GM12878 (cell line): ENCODE measurements at regions not wholly inside any gene's neighbourhood (a gene's known extent, or its start where the extent isn't known, plus 50 kb on each side); places are given as distances from the start of the nearest gene placed in this dataset.

Source experiments
- ATAC-seq: fragments of 200-7000 bp; cut with Tn5 transposase; 3 replicates; pipeline ENCODE4 v1.9.1; 2020; ENCODE audit warnings: mild to moderate bottlenecking, moderate library complexity
- BruUV-seq: library from RNA; stranded (reverse); fragments of 400-500 nt; replicated peaks from 2 replicates; lab custom pipeline; 2021; lab: Mats Ljungman, UMichigan
- CTCF ChIA-PET: fragments of 300-600 bp; sonication (Branson Sonifier 250); formaldehyde crosslinking; extraction: SDS; loops from one replicate; lab custom pipeline; 2021; ENCODE audit warnings: inconsistent platforms; lab: Yijun Ruan, JAX
- POLR2A ChIA-PET: fragments of 350-600 bp; formaldehyde crosslinking; extraction: SDS; loops from one replicate; lab custom pipeline; 2021; ENCODE audit warnings: inconsistent platforms; lab: Charles Lee
- RAD21 ChIA-PET: fragments of 300-600 bp; sonication (Branson Sonifier 250); formaldehyde crosslinking; loops from one replicate; lab custom pipeline; 2023; ENCODE audit warnings: antibody characterized with exemption; ENCODE audit not compliant: unreplicated experiment; lab: Charles Lee
- SMC1A ChIA-PET: fragments of 300-600 bp; sonication (Branson Sonifier 250); formaldehyde crosslinking; loops from one replicate; lab custom pipeline; 2023; ENCODE audit not compliant: unreplicated experiment, uncharacterized antibody; lab: Charles Lee
- DNase-seq: peaks from one replicate; pipeline ENCODE4 v3.0.0-alpha.2; 2011; ENCODE audit warnings: low read depth, low spot score
- FAIRE-seq: peaks from 3 replicates; lab custom pipeline; 2011; peaks lifted over from hg19 to GRCh38; lab: Jason Lieb, UNC
- H2AFZ ChIP-seq: 2 replicates; pipeline ENCODE4 v1.6.0; 2011; ENCODE audit warnings: low read depth, low read length, control low read depth; ENCODE audit not compliant: control insufficient read depth
- H3K27ac ChIP-seq: 2 replicates; pipeline ENCODE4 v1.5.1; 2011; ENCODE audit warnings: control low read depth; ENCODE audit not compliant: control insufficient read depth, insufficient read depth
- H3K27me3 ChIP-seq, 2 experiments: replicated peaks in 1 of 2; 2 replicates each; pipeline versions ENCODE4 v1.6.0 to v1.6.1; 2011; ENCODE audit warnings: low read length in 1 of 2; ENCODE audit not compliant: control insufficient read depth in 2 of 2, insufficient read depth in 2 of 2
- H3K36me3 ChIP-seq, 2 experiments: 2 replicates each; pipeline ENCODE4 v1.5.1; 2011; ENCODE audit warnings: low read length in 1 of 2; ENCODE audit not compliant: control insufficient read depth in 2 of 2, insufficient read depth in 2 of 2
- H3K4me1 ChIP-seq: 2 replicates; pipeline ENCODE4 v1.6.1; 2011; ENCODE audit warnings: mild to moderate bottlenecking, low read length, moderate library complexity, mixed read lengths; ENCODE audit not compliant: control insufficient read depth, insufficient read depth
- H3K4me2 ChIP-seq: 2 replicates; pipeline ENCODE4 v1.6.0; 2011; ENCODE audit warnings: control low read depth; ENCODE audit not compliant: control insufficient read depth, insufficient read depth
- H3K4me3 ChIP-seq: fragments of 200-600 bp; sonication (generic); 2 replicates; pipeline ENCODE4 v1.5.1; 2016
- H3K79me2 ChIP-seq: 2 replicates; pipeline ENCODE4 v1.6.0; 2011; ENCODE audit warnings: low read length; ENCODE audit not compliant: control insufficient read depth, insufficient read depth
- H3K9ac ChIP-seq: 2 replicates; pipeline ENCODE4 v1.8.0; 2011; ENCODE audit warnings: low read length, control low read depth, mixed read lengths; ENCODE audit not compliant: control insufficient read depth, insufficient read depth
- H3K9me3 ChIP-seq: replicated peaks from 3 replicates; pipeline ENCODE4 v1.5.1; 2011; ENCODE audit warnings: mild to moderate bottlenecking, low read length; ENCODE audit not compliant: control insufficient read depth, insufficient read depth
- H4K20me1 ChIP-seq: 2 replicates; pipeline ENCODE4 v1.6.0; 2011; ENCODE audit not compliant: control insufficient read depth, insufficient read depth
- BCLAF1 ChIP-seq: fragments of 450-650 bp; IDR thresholded peaks from 2 replicates; pipeline ENCODE4 v1.6.1; 2017; ENCODE audit warnings: antibody characterized with exemption, mild to moderate bottlenecking, moderate library complexity
- NBN ChIP-seq: fragments of 450-650 bp; IDR thresholded peaks from 2 replicates; pipeline ENCODE4 v1.6.1; 2016
- PRDM15 ChIP-seq: fragments of 450-650 bp; formaldehyde crosslinking; IDR thresholded peaks from 2 replicates; pipeline ENCODE4 v1.4.0; 2020; ENCODE audit warnings: mild to moderate bottlenecking, moderate library complexity
- SREBF1 ChIP-seq: IDR thresholded peaks from 2 replicates; pipeline ENCODE4 v1.6.1; 2012; ENCODE audit warnings: mild to moderate bottlenecking, low read length
- WGBS: methylation state at CpG from one replicate; pipeline ENCODE4 v1.1.6; 2016; ENCODE audit warnings: low lambda C conversion rate; ENCODE audit not compliant: insufficient replicate concordance, insufficient coverage; ENCODE audit errors: missing lambda C conversion rate; 5-methylcytosine and 5-hydroxymethylcytosine counted together
- in situ Hi-C: fragments of 300-500 bp; cut with MboI; formaldehyde crosslinking; loops from 9 replicates; pipeline ENCODE4 v1.14.3; 2018; ENCODE audit warnings: mixed read lengths
- intact Hi-C: fragments of 100-400 bp; cut with micrococcal nuclease; formaldehyde crosslinking; loops from one replicate; pipeline ENCODE4 v1.14.2; 2022; ENCODE audit not compliant: unreplicated experiment

- Histone ChIP-seq H3K4me3 (no peak overlapping the region), H3K4me1 (peaks cover 6% of the 10 kb centered on the region), H3K4me2 (no peak overlapping the region), H3K9ac (no peak overlapping the region), H3K27me3 (no peaks in the 10 kb centered on the region; a peak in 1 of 4 replicates), H3K9me3 (no peaks in the 10 kb centered on the region; the same call in 2 of the 3 replicates), H4K20me1 (no peaks in the 10 kb centered on the region), H3K27ac (no peak overlapping the region), H3K79me2 (no peaks in the 10 kb centered on the region), H2AFZ (peak overlapping the region; percentile 56), H3K36me3 (no peaks in the 10 kb centered on the region)
- ATAC-seq (no peak), DNase-seq (no peak), FAIRE-seq (no peak)
- intact Hi-C loops: no loop called here
- in situ Hi-C loops: loop anchor here (25.0 kb wide), 1 partner anchor 812 kb away; no protein-coding TSS in a partner anchor
- ChIA-PET CTCF (no interaction called here), RAD21 (no interaction called here), POLR2A (interaction anchor here (1.0 kb wide), 1 partner anchor 12 kb away, joined by 5 read pairs; no protein-coding TSS in a partner anchor), SMC1A (interaction anchor here (1.2 to 1.3 kb wide), 2 partner anchors 10 to 99 kb away, joined by 3 read pairs; no protein-coding TSS in a partner anchor)
- TF ChIP-seq NBN (no peak), SREBF1 (no peak), BCLAF1 (no peak), PRDM15 (no peak)
- WGBS: 0% methylated on average over 4 of the region's 4 CpGs
- BruUV-seq: no TSS peak
These were observed 386.6 kb downstream of the NPIPA8 start for GRCh38 chr16:17949982-17950250.
